ENCODE measurements at regions not wholly inside any gene's neighbourhood (a gene's known extent, or its start where the extent isn't known, plus 50 kb on each side); places are given as distances from the start of the nearest gene placed in this dataset.
"Not testable (repeated sequence)": the region's sequence is repeated elsewhere in the genome, so short reads cannot be mapped to it uniquely, and the experiment has no call there.

DNA sequence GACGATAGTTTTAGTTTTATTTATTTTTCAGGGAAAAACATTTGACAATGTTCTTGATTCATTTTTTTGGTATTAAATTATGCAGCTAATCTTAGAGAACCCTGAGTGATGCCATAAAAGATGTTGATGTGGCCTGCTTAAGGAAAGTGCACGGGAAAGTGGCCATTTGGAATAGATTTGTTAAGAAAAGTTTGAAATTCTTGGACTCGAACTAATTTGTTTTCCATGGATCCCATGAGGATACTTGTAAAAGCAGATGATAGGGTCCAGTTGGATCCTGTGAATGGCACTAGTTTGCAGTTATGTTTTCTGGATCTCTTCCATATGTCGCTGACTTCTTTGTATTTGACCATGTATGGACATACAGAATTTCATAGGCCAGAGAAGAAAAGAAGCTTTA lies 114.2 kb upstream of the FBXO28 start:
- TF ChIP-seq POLR2A (IDR thresholded peaks at IDR 0.05), result not testable (repeated sequence)
- TF ChIP-seq, protein P1, sequence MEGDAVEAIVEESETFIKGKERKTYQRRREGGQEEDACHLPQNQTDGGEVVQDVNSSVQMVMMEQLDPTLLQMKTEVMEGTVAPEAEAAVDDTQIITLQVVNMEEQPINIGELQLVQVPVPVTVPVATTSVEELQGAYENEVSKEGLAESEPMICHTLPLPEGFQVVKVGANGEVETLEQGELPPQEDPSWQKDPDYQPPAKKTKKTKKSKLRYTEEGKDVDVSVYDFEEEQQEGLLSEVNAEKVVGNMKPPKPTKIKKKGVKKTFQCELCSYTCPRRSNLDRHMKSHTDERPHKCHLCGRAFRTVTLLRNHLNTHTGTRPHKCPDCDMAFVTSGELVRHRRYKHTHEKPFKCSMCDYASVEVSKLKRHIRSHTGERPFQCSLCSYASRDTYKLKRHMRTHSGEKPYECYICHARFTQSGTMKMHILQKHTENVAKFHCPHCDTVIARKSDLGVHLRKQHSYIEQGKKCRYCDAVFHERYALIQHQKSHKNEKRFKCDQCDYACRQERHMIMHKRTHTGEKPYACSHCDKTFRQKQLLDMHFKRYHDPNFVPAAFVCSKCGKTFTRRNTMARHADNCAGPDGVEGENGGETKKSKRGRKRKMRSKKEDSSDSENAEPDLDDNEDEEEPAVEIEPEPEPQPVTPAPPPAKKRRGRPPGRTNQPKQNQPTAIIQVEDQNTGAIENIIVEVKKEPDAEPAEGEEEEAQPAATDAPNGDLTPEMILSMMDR (IDR thresholded peaks at IDR 0.05), result not testable (repeated sequence)
